GM23338 (cell line): ENCODE measurements at regions not wholly inside any gene's neighbourhood (a gene's known extent, or its start where the extent isn't known, plus 50 kb on each side); places are given as distances from the start of the nearest gene placed in this dataset.
A peak's percentile ranks its signal among the peaks of the same experiment; 100 is the strongest.
"Not testable (repeated sequence)": the region's sequence is repeated elsewhere in the genome, so short reads cannot be mapped to it uniquely, and the experiment has no call there.

Experiments used
- ATAC-seq: fragments of 200-7000 bp; cut with Tn5 transposase; 3 replicates; pipeline ENCODE4 v1.9.1; 2020
- DNase-seq: peaks from one replicate; pipeline ENCODE4 v3.0.0-alpha.2; 2015; ENCODE audit warnings: low spot score
- H2AFZ ChIP-seq: fragments of 200-600 bp; sonication (generic); 2 replicates; pipeline ENCODE4 v1.8.0; 2016; ENCODE audit warnings: antibody characterized with exemption, mild to moderate bottlenecking, moderate library complexity
- H3F3A ChIP-seq: fragments of 200-600 bp; sonication (generic); replicated peaks from 2 replicates; pipeline ENCODE4 v1.8.0; 2017; ENCODE audit warnings: antibody characterized with exemption, mixed run types, low read depth
- H3K27ac ChIP-seq: fragments of 200-600 bp; sonication (generic); 2 replicates; pipeline ENCODE4 v1.6.1; 2016; ENCODE audit warnings: low read depth
- H3K27me3 ChIP-seq: fragments of 200-600 bp; sonication (generic); 2 replicates; pipeline ENCODE4 v1.8.0; 2016; ENCODE audit warnings: mild to moderate bottlenecking, mixed run types, moderate library complexity; ENCODE audit not compliant: insufficient read depth
- H3K36me3 ChIP-seq: fragments of 200-600 bp; sonication (generic); 2 replicates; pipeline ENCODE4 v1.8.0; 2016; ENCODE audit warnings: mild to moderate bottlenecking; ENCODE audit not compliant: insufficient read depth
- H3K4me1 ChIP-seq: fragments of 200-600 bp; sonication (generic); 2 replicates; pipeline ENCODE4 v1.8.0; 2016; ENCODE audit warnings: mild to moderate bottlenecking, moderate library complexity; ENCODE audit not compliant: insufficient read depth
- H3K4me2 ChIP-seq: fragments of 200-600 bp; sonication (generic); 2 replicates; pipeline ENCODE4 v1.7.1; 2017; ENCODE audit warnings: mixed run types
- H3K4me3 ChIP-seq: fragments of 200-600 bp; sonication (generic); 2 replicates; pipeline ENCODE4 v1.6.1; 2016; ENCODE audit warnings: mixed run types
- H3K79me2 ChIP-seq: fragments of 200-600 bp; sonication (generic); replicated peaks from 2 replicates; pipeline ENCODE4 v1.8.0; 2017; ENCODE audit warnings: mild to moderate bottlenecking; ENCODE audit not compliant: insufficient read depth
- H3K9me2 ChIP-seq: fragments of 200-600 bp; sonication (generic); 2 replicates; pipeline ENCODE4 v1.8.0; 2017; ENCODE audit not compliant: insufficient read depth
- H4K20me1 ChIP-seq: fragments of 200-600 bp; sonication (generic); replicated peaks from 2 replicates; pipeline ENCODE4 v1.8.0; 2017; ENCODE audit warnings: mild to moderate bottlenecking; ENCODE audit not compliant: insufficient read depth
- H3K27ac Mint-ChIP-seq: 2 replicates; pipeline ENCODE4 v1.8.0; 2020; ENCODE audit warnings: inconsistent platforms, mild to moderate bottlenecking, moderate library complexity, mixed read lengths
- H3K27me3 Mint-ChIP-seq: 3 replicates; pipeline ENCODE4 v1.8.0; 2022; ENCODE audit warnings: low read depth, mild to moderate bottlenecking, moderate library complexity, mixed read lengths, inconsistent platforms; ENCODE audit not compliant: insufficient read depth, poor library complexity
- H3K36me3 Mint-ChIP-seq: 3 replicates; pipeline ENCODE4 v1.8.0; 2021; ENCODE audit warnings: low read depth, mild to moderate bottlenecking, inconsistent platforms, moderate library complexity, mixed read lengths
- H3K4me1 Mint-ChIP-seq: 3 replicates; pipeline ENCODE4 v1.8.0; 2020; ENCODE audit warnings: mild to moderate bottlenecking, inconsistent platforms, mixed read lengths
- H3K4me3 Mint-ChIP-seq: 3 replicates; pipeline ENCODE4 v1.8.0; 2021; ENCODE audit warnings: moderate library complexity, mild to moderate bottlenecking, inconsistent platforms, mixed read lengths
- H3K9me3 Mint-ChIP-seq: 3 replicates; pipeline ENCODE4 v1.8.0; 2020; ENCODE audit warnings: moderate library complexity, mild to moderate bottlenecking, inconsistent platforms, mixed read lengths
- ETS1 ChIP-seq: IDR thresholded peaks from 2 replicates; pipeline ENCODE4 v1.6.1; 2016; ENCODE audit warnings: antibody characterized with exemption
- EZH2 ChIP-seq: fragments of 200-600 bp; sonication (generic); IDR thresholded peaks from one replicate; pipeline ENCODE4 v1.8.0; 2017; ENCODE audit warnings: antibody characterized with exemption, mild to moderate bottlenecking, low read depth; ENCODE audit not compliant: unreplicated experiment
- EZH2phosphoT487 ChIP-seq: fragments of 200-600 bp; sonication (generic); IDR thresholded peaks from one replicate; pipeline ENCODE4 v1.8.1; 2018; ENCODE audit warnings: antibody characterized with exemption; ENCODE audit not compliant: unreplicated experiment
- JUNB ChIP-seq: IDR thresholded peaks from one replicate; pipeline ENCODE4 v1.6.1; 2016; ENCODE audit warnings: antibody characterized with exemption; ENCODE audit not compliant: unreplicated experiment
- NANOG ChIP-seq: IDR thresholded peaks from 2 replicates; pipeline ENCODE4 v1.6.1; 2016; ENCODE audit warnings: antibody characterized with exemption, borderline replicate concordance
- POLR2AphosphoS5 ChIP-seq: IDR thresholded peaks from 2 replicates; pipeline ENCODE4 v1.6.1; 2016; ENCODE audit warnings: antibody characterized with exemption, low read depth
- STAT1 ChIP-seq: IDR thresholded peaks from one replicate; pipeline ENCODE4 v1.6.1; 2016; ENCODE audit warnings: antibody characterized with exemption; ENCODE audit not compliant: unreplicated experiment
- ZNF114 ChIP-seq: fragments of 250-450 bp; sonication (Bioruptor Pico); IDR thresholded peaks from 2 replicates; pipeline ENCODE4 v1.5.0; 2020; ENCODE audit warnings: mild to moderate bottlenecking, moderate library complexity
- ZNF331 ChIP-seq: fragments of 250-450 bp; sonication (Bioruptor Pico); IDR thresholded peaks from 2 replicates; pipeline ENCODE4 v1.5.0; 2020; ENCODE audit warnings: low read depth, mild to moderate bottlenecking, moderate library complexity
- TF ChIP-seq, protein P1 (sequence below): fragments of 250-450 bp; sonication (Bioruptor Pico); IDR thresholded peaks from 2 replicates; pipeline ENCODE4 v1.5.0; 2020; ENCODE audit warnings: mild to moderate bottlenecking, moderate library complexity
- TF ChIP-seq, protein P2 (sequence below): IDR thresholded peaks from one replicate; pipeline ENCODE4 v1.6.1; 2018; ENCODE audit warnings: antibody characterized with exemption; ENCODE audit not compliant: unreplicated experiment

GRCh38 chr2:225229346-225229745 is 170.2 kb upstream of the NYAP2 start:
- not testable (repeated sequence) for H3K27me3 Mint-ChIP-seq, DNase-seq, H3K4me1 Mint-ChIP-seq, ATAC-seq, H3K36me3 ChIP-seq, H3K4me3 ChIP-seq, H3K27ac Mint-ChIP-seq, H3K4me2 ChIP-seq, H3K4me1 ChIP-seq, H3K36me3 Mint-ChIP-seq, H3K27ac ChIP-seq, H3K79me2 ChIP-seq, H3F3A ChIP-seq, H2AFZ ChIP-seq, H3K9me3 Mint-ChIP-seq, H3K27me3 ChIP-seq, H3K4me3 Mint-ChIP-seq, H4K20me1 ChIP-seq, H3K9me2 ChIP-seq

DNA sequence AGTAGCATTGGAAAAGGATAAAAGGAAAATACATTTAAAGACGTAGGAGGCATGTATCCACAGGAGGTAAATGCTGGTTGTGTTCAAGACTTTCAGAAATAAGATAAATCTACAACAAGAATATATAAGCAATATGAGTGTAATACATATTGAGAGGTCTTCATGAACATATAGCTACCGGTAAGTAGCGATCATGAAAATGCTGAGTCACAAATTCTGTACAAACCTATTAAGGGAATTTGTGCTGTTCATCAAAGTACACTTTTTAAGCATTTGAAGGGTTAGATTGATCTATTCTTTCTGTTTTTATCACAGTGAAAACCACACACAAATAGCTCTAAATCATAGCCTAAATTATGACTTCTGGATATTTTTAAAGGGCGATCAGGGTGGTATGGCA is 173.1 kb upstream of the NYAP2 start:
- Histone ChIP-seq H3K36me3 (no peaks in the 10 kb centered on the region), H3K79me2 (no peaks in the 10 kb centered on the region), H3F3A (no peaks in the 10 kb centered on the region), H3K4me1 (no peaks in the 10 kb centered on the region), H3K27me3 (no peaks in the 10 kb centered on the region), H2AFZ (no peak overlapping the region), H3K9me2 (no peaks in the 10 kb centered on the region), H3K4me3 (no peak overlapping the region), H3K4me2 (no peak overlapping the region), H3K27ac (no peak overlapping the region), H4K20me1 (no peaks in the 10 kb centered on the region)
- no peak overlapping the region for H3K4me3 Mint-ChIP-seq
- peaks cover 3% of the 10 kb centered on the region for H3K27me3 Mint-ChIP-seq
- DNase-seq = no peak
- H3K4me1 Mint-ChIP-seq = peaks cover 2% of the 10 kb centered on the region; the same call in 1 of the 3 replicates
- ATAC-seq = no peak
- H3K36me3 Mint-ChIP-seq = no peaks in the 10 kb centered on the region
- peak overlapping the region; percentile 78 for H3K27ac Mint-ChIP-seq
- H3K9me3 Mint-ChIP-seq = no peaks in the 10 kb centered on the region; the same call in 2 of the 3 replicates
- TF ChIP-seq JUNB = no peak
- TF ChIP-seq ETS1 = no peak
- no peak for TF ChIP-seq EZH2
- TF ChIP-seq, protein P1, sequence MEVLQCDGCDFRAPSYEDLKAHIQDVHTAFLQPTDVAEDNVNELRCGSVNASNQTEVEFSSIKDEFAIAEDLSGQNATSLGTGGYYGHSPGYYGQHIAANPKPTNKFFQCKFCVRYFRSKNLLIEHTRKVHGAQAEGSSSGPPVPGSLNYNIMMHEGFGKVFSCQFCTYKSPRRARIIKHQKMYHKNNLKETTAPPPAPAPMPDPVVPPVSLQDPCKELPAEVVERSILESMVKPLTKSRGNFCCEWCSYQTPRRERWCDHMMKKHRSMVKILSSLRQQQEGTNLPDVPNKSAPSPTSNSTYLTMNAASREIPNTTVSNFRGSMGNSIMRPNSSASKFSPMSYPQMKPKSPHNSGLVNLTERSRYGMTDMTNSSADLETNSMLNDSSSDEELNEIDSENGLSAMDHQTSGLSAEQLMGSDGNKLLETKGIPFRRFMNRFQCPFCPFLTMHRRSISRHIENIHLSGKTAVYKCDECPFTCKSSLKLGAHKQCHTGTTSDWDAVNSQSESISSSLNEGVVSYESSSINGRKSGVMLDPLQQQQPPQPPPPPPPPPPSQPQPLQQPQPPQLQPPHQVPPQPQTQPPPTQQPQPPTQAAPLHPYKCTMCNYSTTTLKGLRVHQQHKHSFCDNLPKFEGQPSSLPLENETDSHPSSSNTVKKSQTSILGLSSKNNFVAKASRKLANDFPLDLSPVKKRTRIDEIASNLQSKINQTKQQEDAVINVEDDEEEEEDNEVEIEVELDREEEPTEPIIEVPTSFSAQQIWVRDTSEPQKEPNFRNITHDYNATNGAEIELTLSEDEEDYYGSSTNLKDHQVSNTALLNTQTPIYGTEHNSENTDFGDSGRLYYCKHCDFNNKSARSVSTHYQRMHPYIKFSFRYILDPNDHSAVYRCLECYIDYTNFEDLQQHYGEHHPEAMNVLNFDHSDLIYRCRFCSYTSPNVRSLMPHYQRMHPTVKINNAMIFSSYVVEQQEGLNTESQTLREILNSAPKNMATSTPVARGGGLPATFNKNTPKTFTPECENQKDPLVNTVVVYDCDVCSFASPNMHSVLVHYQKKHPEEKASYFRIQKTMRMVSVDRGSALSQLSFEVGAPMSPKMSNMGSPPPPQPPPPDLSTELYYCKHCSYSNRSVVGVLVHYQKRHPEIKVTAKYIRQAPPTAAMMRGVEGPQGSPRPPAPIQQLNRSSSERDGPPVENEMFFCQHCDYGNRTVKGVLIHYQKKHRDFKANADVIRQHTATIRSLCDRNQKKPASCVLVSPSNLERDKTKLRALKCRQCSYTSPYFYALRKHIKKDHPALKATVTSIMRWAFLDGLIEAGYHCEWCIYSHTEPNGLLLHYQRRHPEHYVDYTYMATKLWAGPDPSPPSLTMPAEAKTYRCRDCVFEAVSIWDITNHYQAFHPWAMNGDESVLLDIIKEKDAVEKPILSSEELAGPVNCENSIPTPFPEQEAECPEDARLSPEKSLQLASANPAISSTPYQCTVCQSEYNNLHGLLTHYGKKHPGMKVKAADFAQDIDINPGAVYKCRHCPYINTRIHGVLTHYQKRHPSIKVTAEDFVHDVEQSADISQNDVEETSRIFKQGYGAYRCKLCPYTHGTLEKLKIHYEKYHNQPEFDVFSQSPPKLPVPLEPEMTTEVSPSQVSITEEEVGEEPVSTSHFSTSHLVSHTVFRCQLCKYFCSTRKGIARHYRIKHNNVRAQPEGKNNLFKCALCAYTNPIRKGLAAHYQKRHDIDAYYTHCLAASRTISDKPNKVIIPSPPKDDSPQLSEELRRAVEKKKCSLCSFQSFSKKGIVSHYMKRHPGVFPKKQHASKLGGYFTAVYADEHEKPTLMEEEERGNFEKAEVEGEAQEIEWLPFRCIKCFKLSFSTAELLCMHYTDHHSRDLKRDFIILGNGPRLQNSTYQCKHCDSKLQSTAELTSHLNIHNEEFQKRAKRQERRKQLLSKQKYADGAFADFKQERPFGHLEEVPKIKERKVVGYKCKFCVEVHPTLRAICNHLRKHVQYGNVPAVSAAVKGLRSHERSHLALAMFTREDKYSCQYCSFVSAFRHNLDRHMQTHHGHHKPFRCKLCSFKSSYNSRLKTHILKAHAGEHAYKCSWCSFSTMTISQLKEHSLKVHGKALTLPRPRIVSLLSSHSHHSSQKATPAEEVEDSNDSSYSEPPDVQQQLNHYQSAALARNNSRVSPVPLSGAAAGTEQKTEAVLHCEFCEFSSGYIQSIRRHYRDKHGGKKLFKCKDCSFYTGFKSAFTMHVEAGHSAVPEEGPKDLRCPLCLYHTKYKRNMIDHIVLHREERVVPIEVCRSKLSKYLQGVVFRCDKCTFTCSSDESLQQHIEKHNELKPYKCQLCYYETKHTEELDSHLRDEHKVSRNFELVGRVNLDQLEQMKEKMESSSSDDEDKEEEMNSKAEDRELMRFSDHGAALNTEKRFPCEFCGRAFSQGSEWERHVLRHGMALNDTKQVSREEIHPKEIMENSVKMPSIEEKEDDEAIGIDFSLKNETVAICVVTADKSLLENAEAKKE (CRISPR knock-in tag) = no peak
- TF ChIP-seq STAT1 = no peak
- TF ChIP-seq POLR2AphosphoS5 = no peak
- TF ChIP-seq NANOG = no peak
- no peak for TF ChIP-seq ZNF331 (CRISPR knock-in tag)
- no peak for TF ChIP-seq EZH2phosphoT487
- TF ChIP-seq, protein P2, sequence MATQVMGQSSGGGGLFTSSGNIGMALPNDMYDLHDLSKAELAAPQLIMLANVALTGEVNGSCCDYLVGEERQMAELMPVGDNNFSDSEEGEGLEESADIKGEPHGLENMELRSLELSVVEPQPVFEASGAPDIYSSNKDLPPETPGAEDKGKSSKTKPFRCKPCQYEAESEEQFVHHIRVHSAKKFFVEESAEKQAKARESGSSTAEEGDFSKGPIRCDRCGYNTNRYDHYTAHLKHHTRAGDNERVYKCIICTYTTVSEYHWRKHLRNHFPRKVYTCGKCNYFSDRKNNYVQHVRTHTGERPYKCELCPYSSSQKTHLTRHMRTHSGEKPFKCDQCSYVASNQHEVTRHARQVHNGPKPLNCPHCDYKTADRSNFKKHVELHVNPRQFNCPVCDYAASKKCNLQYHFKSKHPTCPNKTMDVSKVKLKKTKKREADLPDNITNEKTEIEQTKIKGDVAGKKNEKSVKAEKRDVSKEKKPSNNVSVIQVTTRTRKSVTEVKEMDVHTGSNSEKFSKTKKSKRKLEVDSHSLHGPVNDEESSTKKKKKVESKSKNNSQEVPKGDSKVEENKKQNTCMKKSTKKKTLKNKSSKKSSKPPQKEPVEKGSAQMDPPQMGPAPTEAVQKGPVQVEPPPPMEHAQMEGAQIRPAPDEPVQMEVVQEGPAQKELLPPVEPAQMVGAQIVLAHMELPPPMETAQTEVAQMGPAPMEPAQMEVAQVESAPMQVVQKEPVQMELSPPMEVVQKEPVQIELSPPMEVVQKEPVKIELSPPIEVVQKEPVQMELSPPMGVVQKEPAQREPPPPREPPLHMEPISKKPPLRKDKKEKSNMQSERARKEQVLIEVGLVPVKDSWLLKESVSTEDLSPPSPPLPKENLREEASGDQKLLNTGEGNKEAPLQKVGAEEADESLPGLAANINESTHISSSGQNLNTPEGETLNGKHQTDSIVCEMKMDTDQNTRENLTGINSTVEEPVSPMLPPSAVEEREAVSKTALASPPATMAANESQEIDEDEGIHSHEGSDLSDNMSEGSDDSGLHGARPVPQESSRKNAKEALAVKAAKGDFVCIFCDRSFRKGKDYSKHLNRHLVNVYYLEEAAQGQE = no peak
- TF ChIP-seq ZNF114 (CRISPR knock-in tag) = no peak
